A673 (cell line): ENCODE measurements at regions not wholly inside any gene's neighbourhood (a gene's known extent, or its start where the extent isn't known, plus 50 kb on each side); places are given as distances from the start of the nearest gene placed in this dataset.
"Not testable (repeated sequence)": the region's sequence is repeated elsewhere in the genome, so short reads cannot be mapped to it uniquely, and the experiment has no call there.

Source experiments
- EZH2 ChIP-seq: fragments of 200-600 bp; sonication (generic); IDR thresholded peaks from 2 replicates; pipeline ENCODE4 v1.6.1; 2017; ENCODE audit warnings: borderline replicate concordance, low read depth, mild to moderate bottlenecking, mixed read lengths, antibody characterized with exemption, low read length; ENCODE audit not compliant: poor library complexity, severe bottlenecking
- TF ChIP-seq, protein P1 (sequence below): fragments of 300-800, 200-600 bp; sonication (generic); conservative IDR thresholded peaks from 2 replicates; pipeline ENCODE4 v1.5.1; 2017; ENCODE audit warnings: low read depth, mild to moderate bottlenecking, antibody characterized with exemption, low read length, moderate library complexity, mixed read lengths

- not testable (repeated sequence) for TF ChIP-seq EZH2
- TF ChIP-seq, protein P1, sequence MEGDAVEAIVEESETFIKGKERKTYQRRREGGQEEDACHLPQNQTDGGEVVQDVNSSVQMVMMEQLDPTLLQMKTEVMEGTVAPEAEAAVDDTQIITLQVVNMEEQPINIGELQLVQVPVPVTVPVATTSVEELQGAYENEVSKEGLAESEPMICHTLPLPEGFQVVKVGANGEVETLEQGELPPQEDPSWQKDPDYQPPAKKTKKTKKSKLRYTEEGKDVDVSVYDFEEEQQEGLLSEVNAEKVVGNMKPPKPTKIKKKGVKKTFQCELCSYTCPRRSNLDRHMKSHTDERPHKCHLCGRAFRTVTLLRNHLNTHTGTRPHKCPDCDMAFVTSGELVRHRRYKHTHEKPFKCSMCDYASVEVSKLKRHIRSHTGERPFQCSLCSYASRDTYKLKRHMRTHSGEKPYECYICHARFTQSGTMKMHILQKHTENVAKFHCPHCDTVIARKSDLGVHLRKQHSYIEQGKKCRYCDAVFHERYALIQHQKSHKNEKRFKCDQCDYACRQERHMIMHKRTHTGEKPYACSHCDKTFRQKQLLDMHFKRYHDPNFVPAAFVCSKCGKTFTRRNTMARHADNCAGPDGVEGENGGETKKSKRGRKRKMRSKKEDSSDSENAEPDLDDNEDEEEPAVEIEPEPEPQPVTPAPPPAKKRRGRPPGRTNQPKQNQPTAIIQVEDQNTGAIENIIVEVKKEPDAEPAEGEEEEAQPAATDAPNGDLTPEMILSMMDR, result not testable (repeated sequence)
Measured at GRCh38 chr9:63822615-63823374, 1462.2 kb downstream of the FOXD4L5 start.
